Inflammatory macrophage treated with lipopolysaccharide for 4 hours (primary cell): ENCODE measurements at regions not wholly inside any gene's neighbourhood (a gene's known extent, or its start where the extent isn't known, plus 50 kb on each side); places are given as distances from the start of the nearest gene placed in this dataset.
"Not testable (repeated sequence)": the region's sequence is repeated elsewhere in the genome, so short reads cannot be mapped to it uniquely, and the experiment has no call there.

Experiments used
- DNase-seq: peaks from one replicate; pipeline ENCODE4 v3.0.0-alpha.2; 2020

- no peak for DNase-seq
These were observed 249.6 kb upstream of the TMEFF2 start for GRCh38 chr2:192444286-192444838.

- no peak for DNase-seq
These were observed 249.1 kb upstream of the TMEFF2 start for GRCh38 chr2:192443831-192444230.

DNA sequence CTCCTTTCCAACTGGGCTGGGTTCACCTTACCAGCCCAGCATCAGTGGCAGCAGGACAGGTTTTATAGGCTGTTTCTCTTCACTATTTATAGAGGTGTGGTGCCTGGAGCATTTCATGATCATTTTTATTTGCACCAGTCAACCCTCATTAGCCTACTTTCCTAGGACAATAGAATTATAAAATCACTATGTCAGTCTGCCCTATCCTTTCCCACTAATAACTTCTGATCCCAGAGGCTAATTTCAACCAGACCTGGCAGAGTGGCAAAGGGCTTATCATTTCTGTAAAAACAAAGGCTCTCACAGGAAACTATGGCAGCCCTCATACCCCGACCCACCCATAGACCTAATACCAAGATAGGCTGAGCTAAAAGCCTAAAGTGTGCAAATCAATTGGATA is 243.5 kb upstream of the TMEFF2 start:
- DNase-seq, result no peak

DNA sequence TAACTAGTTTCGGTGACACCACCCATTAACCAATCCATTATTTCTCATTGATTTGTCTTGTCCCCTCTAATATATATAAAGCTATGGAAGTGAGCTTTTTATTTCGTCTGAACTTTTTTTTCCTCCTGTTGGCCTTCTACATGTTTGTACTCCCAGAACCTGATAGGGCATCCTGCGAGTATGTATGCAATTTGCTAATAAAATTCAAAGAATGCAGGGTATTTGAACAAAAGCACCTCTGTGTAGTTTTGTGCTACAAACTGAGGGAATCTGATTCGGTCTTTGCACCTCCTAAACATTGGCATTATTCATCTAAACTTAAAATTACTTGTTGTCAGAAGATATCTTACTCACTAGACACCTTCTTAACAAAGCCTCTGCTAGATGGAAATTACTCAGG is 242.9 kb upstream of the TMEFF2 start:
- DNase-seq, result no peak

DNA sequence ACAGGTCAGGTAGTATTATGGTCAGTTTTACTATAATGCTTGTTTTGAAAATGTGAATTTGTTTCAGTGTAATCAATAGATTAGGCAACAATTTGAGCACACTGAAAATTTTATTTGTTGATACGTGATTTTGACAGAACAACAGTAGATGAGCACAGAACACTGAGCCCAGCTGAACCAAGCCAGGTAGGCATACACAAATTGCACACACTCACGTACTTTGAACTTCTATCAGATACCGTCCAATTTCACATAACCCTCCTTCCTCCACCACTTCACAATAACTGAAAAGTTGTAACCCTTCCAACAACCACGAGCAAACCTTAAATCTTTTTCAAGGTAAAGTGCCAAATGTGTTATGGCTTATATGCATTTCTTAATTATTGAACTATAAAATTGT is 229.5 kb upstream of the TMEFF2 start:
- DNase-seq, result no peak

- no peak for DNase-seq
These were observed 225.1 kb upstream of the TMEFF2 start for GRCh38 chr2:192419786-192420185.

DNA sequence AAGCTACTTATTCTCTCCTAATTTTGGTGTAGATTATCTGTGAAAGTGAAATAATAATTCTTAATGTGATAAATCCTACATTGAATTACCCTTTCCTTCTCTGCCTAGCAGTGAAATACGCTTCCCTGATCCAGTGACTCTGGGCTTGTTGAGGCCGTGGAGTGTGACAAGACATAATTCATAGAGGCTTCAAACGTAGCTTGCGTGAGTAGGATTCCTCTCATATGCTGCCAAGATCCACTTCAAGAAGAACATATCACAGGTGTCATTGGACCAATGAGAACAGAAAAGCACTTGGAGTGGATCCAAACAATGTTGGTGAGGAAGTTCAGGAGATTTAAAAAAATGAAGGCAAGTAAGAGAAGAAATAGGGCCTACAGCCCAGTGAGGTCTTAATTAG is 221.3 kb upstream of the TMEFF2 start:
- no peak for DNase-seq

GRCh38 chr2:192414794-192415193 is 220.1 kb upstream of the TMEFF2 start:
- DNase-seq, result no peak

DNA sequence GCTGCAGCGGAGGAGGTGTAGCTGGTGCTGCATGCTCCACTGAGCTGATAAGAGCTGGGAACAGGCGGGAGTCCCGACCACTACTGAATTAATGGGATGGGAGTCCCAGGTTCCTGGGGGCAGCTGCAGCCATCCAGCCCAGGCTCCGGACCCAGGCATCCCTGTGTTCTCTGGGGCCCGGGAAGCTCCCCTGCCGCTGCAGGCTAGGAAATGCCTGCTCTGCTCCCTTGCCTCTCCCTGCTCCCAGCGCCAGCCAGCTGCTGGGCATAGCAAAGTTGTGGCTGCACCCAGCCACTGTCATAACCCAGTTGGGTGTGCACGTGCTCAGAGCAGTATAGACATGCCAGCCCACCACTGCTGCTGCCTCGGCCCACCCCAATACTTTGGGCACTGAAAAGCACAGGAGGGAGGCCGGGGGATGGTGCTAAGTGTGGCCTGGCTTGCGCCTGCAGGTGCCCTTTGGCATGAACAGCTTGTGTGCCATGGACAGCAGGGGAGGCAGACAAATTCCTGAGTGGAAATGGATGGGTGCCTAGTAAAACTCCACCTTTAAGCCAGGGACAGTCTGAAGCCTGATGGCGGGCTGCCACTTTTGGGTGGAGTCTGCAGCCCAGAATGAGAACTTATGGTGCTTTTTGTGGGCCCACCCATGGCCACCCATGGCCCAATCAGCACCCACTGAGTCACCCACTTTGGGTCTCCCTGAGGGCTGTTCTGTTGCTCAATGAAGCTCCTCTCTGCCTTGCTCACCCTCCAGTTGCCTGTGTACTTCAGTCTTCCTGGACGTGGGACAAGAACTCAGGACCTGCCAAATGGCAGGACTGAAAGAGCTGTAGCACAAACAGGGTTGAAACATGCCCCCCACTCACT is 219.3 kb upstream of the TMEFF2 start:
- DNase-seq, result no peak

GRCh38 chr2:192412866-192413265 is 218.1 kb upstream of the TMEFF2 start:
- DNase-seq, result not testable (repeated sequence)

DNA sequence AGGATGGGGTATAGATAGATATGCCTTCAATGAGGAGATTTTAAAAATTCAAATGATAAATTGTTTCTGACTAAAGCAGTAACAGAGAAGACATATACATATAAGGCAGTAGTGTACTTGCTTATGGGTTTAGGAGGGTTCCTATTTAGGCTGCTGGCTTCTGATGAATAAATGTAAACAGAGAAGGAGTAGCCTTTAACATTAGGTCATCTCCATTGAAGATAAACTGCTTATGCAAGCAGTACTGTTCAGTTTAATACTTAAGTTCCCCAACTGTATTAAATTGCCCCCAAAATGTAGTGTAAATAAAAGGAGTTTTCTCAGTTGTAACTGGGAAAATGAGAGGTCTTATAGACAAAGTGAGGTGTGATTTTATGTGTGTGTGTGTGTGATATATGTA is 217.7 kb upstream of the TMEFF2 start:
- no peak for DNase-seq

DNA sequence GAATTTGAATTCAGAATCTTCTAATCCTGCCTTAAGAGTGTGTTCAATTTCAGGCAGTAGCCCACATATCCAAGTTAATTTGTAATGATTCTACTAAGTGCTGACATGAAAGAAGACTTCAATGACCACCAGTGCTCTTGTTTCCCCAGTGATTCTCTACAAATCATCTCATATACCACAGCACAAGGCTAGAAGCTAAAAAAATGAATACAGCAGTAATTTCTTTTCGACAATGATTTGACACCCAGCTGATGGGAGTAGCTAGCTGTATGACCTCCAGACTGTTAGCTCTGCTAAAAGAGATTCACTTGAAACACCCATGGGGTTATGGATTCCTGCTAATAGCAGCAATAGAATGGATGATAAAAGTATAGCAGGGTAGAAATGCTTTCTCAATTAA is 217.0 kb upstream of the TMEFF2 start:
- DNase-seq, result no peak

DNA sequence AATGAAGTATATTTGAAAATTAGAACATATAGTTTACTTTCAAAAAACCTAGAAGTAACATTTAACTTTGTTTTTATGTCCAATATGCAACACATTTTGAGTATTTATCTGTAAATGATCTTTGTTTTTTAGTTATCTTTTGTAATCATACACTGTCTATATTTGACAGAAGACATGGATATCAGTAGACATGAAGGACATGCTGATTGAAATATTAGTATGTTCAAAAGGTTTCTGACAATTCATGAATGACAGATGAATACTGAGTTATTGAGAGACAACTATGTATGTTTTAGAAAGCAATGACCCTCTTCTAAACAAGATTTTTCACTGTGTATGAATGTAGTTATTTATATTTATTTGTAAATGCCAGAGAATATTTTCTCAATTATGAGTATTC is 215.6 kb upstream of the TMEFF2 start:
- DNase-seq, result no peak

DNA sequence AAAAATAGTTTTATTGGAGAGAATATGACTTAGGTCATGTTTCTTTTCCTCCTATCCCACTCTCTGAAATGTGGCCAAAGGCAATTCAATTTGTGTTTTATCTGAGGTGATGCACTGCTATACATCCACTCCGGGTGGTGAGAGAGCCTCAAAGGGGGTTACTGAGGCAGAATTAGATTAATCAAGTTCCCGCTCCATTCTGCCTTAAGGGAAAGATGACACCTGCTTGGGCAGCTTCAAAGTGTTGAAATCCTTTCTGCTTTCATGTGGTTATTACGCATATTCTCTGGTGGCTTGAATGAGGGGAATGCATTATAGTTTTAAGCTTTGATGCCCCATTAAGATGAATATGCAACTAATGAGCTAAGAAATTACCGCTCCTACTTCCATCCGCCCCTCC is 213.0 kb upstream of the TMEFF2 start:
- DNase-seq, result no peak

- DNase-seq, result no peak
These were observed 203.5 kb upstream of the TMEFF2 start for GRCh38 chr2:192398236-192398635.

DNA sequence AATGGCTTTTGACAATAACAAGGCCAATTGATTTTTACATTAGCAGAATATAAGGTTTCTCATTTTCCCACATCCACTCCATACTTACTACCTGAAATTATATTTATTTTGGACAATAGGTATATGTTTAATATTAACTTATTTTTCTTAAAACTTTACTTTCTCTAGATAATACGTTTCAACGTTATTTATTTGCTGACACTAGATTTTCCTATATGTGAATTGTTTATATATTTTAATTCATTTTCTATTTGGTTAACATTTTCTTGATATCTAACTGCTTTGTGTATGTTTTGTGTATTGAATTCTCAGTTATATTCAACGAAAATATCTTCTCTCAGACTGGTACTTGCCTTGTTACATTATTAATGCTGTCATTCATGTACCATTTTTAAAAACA is 199.9 kb upstream of the TMEFF2 start:
- DNase-seq, result no peak

GRCh38 chr2:192391041-192391440 is 196.3 kb upstream of the TMEFF2 start:
- no peak for DNase-seq

DNA sequence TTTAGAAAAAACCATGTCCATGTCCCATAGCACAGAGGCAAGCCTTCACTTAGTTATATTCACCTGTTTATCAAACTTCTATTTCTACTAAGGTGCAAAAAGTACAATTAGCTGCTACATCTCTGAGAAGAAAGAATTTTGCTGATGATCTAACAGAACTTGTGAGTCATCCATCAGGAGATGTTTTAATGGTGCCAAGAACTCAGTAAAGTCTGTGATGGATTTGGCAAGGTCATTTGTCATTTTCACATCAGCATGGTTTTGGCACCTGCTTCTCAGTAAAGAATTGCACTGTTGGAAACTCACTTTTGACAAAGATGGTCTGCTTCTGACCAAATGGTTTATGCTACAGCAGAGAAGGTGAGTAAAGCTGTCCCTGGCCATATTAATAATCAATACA is 195.7 kb upstream of the TMEFF2 start:
- DNase-seq, result no peak

DNA sequence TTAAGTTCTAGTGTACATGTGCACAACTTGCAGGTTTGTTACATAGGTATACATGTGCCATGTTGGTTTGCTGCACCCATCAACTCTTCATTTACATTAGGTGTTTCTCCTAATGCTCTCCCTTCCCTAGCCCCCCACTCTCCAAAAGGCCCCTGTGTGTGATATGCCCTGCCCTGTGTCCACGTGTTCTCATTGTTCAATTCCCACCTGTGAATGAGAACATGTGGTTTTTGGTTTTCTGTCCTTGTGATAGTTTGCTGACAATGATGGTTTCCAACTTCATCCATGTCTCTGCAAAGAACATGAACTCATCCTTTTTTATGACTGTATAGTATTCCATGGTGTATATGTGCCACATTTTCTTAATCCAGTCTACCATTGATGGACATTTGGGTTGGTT is 189.5 kb upstream of the TMEFF2 start:
- not testable (repeated sequence) for DNase-seq

GRCh38 chr2:192381082-192381481 is 186.3 kb upstream of the TMEFF2 start:
- no peak for DNase-seq

DNA sequence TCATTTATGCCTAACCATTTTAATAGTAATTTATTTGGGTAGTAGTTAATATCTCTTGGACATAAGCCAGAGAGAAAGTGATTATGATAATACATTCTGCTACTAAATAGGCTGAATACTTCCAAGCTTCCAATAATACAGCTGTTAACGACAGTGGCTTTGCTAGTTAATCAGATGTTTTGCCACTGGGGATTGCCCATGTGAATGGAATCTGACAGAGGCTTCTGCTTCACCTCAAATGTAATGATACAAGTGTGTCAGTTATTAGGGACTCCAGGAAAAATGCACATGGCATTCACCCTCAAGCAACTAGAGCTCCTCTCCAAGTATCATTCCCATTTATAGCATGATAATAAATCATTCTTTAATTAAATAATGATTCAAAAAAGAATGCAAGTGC is 185.0 kb upstream of the TMEFF2 start:
- no peak for DNase-seq

DNA sequence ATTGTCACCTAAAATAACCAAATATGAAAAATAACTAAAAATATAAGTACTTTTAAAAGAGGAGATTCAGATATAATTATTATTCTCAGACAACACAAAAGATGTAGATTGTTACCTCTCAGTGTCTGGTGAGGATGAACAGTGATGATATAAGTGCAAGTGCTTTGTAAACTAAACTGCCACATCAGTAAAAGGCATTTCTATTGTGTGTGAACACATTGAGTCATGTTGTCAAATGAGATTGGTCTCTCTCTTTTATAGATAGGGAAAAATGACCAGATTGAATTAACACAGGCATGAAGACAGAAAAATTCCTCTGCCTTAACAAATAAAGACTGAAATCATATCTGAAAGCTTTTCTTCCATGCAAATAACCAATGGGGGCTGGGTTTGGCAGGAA is 182.4 kb upstream of the TMEFF2 start:
- no peak for DNase-seq

DNA sequence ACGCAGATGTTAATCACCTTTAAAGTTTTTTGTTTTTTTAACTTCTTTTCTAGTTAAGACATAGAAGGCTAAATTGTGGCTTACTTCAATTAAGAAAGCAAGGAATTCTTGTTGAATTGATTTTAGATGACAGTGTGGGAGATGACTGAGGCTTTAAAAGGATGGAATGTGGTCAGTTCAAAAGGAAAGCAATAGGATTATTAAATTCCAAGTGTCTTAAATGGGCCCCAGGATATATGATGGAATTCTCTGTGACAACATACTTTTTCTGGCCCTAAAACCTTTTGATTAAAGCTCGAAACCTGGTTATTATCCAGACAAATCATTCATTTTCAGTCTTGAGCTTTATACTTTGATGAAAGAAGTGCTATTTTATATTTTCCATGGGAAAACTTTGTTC is 179.0 kb upstream of the TMEFF2 start:
- no peak for DNase-seq

- no peak for DNase-seq
These were observed 178.5 kb upstream of the TMEFF2 start for GRCh38 chr2:192373221-192373620.

- no peak for DNase-seq
These were observed 175.2 kb upstream of the TMEFF2 start for GRCh38 chr2:192369969-192370368.
